ENCODE measurements at regions not wholly inside any gene's neighbourhood (a gene's known extent, or its start where the extent isn't known, plus 50 kb on each side); places are given as distances from the start of the nearest gene placed in this dataset.

- TF ChIP-seq CTCF (IDR thresholded peaks at IDR 0.05) (no peak), POLR2A (IDR thresholded peaks at IDR 0.05) (no peak)
Observed at GRCh38 chr5:44441460-44441859, 52.2 kb upstream of the FGF10 start.
